SK-N-DZ (cell line): ENCODE measurements at regions not wholly inside any gene's neighbourhood (a gene's known extent, or its start where the extent isn't known, plus 50 kb on each side); places are given as distances from the start of the nearest gene placed in this dataset.

Source experiments
- DNase-seq: peaks from one replicate; pipeline ENCODE4 v3.0.0-alpha.2; 2015; ENCODE audit warnings: low spot score

DNA sequence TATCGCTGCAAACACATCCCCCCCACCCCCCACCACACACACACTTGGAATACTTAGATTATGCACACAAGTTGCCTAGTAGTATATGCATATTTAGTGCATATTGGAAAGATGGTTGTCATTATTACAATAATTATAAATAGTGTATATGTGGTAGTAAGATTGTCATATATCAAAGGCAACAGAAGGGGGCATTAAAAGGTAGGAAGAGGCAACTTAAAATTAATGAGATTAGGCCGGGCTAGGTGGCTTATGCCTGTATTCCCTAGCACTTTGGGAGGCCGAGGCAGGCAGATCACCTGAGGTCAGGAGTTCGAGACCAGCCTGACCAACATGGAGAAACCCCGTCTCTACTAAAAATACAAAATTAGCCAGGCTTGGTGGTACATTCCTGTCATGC, 52.1 kb downstream of the GSC start:
- DNase-seq: no peak

DNA sequence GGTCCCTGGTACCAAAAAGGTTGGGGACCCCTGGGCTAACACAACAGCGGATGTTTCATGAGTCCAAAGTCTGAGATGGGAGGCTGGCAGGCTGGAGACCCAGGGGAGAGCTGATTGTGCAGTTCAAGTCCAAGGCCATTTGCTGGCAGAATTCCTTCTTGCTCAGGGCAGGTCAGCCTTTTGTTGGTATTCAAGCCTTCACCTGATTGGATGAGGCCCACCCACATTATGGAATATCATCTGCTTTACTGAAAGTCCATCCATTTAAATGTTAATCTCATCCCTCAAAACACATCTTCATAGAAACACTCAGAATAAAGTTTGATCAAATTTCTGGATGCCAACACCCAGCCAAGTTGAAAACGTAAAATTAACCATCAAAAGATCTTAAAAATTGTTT, 52.9 kb downstream of the GSC start:
- no peak for DNase-seq

DNA sequence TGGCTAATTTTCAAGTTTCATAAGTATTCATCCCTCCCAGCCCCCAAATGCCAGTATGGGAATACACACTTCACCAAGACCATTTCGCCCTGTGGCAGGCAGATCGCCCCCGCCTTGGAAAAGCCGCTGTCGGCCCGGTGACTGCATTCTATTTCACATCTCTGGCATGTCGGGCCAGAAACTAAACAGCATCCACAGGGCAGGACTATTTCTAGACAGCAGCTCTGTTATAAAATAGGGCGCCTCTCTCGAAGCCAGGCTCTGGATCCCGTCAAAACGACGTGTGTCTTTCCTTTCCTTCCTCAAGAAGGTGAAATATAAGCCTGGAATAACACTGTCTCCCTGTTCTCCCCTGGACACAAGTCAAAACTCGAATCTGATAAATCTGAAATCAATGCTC, 56.8 kb downstream of the GSC start:
- DNase-seq: no peak

DNA sequence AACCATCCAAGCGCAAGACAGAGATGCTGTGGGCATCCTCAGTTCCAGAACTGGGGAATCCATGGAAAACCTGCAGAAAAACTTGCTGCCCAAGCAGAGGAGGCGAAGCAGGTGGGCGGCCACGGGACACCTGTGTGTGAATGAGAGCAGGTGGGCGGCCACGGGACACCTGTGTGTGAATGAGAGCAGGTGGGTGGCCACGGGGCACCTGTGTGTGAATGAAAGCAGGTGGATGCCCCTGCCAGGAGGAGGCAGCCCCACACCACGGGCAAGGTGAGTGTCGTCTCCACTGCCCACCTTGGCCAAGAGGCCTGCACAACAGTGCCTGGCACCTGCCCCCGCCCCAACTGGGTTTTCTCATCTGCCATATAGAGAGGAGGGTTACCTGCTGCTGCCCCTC, 59.2 kb downstream of the GSC start:
- DNase-seq: no peak

DNA sequence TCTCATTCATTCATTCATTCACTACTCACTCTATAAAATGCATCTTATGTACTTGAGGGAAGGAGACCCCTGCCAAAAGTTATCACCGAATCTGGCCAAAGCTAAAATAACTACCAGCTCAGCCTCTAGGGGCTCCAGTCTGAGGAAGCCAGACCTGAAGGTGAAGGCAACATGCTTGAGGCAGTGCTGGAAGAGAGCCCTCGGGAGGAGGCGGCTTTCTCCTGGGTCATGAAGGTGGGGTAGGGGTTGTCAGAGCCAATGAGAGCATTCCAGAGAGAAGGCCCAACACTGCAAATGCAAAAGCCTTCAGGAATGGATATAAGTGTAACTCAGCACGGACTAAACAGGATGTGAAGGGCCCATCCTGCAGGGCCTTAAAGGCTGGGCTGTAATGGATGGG, 62.4 kb downstream of the GSC start:
- DNase-seq: no peak

DNA sequence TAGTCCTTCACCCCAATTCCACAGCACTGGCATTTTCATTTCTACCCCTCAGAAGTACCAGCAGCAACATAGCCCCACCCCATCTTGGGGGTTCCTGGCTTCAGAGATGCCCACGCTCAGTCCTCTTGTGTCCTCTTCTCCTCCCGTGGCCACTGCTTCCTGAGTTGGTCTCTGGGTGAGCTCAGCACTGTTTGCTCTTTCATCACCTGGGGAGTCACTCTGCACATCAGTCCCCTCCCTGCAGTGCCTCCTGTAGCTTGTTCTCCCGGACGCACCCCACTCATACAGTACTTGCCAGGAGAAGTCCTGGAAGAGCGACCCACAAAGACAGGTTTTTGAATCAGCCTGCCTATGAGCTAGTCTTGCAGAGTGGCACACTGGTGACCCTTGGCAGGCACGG, 63.8 kb downstream of the GSC start:
- DNase-seq: no peak

DNA sequence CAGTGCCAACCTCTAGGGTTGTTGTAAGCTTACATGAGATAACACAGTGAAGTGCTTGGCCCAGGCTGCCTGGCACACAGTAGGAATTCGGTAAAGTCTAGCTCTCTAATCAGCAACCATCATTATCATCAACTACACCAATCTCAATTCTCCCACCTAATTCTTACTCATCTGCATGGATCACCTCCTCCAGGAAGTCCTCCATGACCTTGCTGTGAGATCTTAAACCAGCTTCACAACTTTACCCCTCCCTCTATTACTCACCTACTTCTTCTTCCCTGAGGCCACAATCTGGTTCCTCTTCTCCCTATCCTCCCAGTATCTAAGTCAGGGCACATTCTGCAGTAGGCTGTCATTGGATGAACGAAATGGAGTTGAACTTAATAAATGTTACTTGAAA, 67.3 kb downstream of the GSC start:
- DNase-seq: no peak

DNA sequence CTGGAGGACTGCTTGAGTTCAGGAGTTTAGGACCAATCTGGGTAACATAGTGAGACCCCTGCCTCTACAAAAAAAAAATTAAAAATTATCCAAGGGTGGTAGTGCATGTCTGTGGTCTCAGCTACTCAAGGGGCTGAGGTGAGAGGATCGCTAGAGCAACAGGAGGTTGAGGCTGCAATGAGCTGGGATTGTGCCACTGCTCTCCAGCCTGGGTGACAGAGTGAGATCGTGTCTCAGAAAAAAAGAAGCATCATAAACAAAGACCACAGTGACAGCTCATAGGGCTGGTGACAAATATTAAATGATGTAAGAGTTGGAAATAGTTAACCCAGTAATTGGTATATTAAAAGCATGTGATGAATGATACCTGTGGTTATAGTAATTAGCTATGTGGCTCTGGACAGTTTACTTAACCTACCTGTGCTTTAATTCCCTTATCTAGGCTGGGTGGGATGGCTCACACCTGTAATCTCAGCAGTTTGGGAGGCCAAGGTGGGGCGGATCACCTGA, 68.0 kb downstream of the GSC start:
- no peak for DNase-seq

DNA sequence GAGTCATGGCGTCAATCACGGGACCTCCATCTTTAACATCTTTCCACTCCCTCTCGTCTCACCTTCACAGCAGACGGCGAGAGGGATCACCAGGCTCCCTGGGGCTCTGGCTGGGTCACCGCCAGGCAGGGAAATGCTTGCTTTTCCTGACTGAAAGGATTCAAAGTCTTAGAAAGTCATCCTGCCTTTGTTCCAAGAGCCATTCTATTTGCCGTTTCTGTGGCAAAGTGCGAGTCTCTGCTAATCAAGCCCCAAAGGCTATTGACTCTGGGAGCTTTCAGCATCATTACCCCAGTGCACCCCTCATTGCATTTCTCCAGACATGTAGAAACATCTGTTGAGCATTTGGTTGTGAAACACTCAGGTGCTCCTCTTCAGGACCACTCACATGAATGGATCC, 69.6 kb downstream of the GSC start:
- DNase-seq: no peak

DNA sequence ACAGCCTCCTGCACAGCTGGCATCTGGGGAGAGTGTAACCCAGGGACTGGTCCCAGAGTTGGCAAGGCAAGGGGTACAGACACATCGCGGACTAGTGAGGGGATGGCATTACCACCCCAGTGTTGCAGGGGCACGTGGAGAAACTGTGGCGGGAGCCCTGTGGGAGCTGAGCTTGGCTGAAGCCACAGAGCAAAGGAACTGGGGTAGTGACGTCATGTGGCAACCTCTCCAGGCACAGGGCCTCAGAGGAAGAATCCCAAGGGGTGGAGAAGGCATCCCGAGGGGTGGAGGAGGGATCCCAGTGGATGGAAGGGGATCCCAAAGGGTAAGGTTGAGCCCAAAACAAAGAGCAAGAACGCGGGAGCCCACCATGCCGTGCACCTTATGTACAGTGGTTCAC, 70.1 kb downstream of the GSC start:
- no peak for DNase-seq

DNA sequence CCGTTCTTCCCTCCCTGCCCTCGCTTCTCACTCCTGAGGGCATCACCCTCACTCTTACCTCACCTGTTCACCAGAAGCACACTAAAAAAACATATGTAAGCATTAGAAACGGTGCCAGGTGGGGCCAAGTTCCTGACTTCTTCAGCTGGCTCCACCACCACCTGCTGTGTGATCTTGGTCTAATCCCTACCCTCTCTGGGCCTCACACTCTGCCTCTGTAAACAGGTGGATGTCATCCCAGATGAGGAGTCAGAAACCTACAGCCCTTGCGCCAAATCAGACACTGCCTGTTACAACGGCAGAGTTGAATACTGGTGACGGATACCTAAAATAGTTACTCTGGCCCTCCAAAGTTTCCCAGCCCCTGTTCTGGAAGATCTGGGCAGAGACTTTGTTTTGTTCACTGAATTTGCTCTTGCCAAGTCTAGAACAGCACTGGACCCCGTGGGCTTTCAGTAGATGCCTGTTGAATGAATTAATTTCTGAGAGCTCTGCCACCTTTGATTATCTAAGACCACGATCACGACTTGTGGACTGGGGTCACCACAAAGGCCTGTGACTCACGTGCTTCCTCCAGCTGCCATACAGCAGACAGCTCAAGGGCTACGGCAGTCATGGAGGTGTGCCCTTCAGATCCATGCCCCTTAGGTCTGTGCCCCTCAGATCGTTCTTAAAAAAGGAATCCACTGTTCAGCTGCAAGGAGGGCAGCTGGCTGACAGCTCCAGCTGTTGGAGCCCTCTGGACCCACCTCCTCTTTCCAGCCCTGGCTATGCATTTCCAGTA, 71.9 kb downstream of the GSC start:
- no peak for DNase-seq

DNA sequence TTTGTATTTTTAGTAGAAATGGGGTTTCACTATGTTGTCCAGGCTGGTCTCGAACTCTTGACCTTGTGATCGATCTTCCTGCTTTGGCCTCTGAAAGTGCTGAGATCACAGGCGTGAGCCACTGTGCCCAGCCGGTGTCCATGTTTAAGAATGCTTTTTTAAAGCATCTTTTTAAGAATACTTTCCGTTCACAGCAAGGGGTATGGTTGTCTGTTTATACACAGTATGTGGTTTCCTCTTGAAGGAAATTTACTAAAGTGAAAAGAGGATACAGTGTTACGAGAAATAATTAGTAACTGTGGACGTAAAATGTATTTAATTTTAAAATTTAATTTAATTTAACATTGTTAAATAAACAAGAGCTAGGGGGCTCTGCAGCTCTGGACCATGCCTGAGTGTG, 73.4 kb downstream of the GSC start:
- DNase-seq: no peak

DNA sequence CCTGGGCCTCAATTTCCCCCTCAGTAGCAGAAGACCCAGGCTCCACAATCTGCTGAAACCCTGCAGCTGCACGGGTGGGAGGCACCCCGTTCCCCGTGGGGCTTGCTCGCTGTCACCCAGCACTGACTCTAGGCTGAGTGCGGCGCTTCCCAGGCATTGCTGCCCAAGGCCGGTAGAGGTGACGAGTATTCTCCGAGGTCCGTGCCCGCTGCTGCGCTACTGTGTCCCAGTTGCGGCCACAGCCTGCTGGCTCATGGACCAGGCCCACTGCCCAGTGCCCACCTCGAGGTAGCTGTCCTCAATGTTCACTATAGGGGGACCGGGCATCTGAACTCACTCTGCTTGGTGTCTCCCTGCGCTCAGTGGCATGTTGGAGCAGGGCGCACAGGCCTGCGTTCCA, 74.7 kb downstream of the GSC start:
- DNase-seq: no peak

DNA sequence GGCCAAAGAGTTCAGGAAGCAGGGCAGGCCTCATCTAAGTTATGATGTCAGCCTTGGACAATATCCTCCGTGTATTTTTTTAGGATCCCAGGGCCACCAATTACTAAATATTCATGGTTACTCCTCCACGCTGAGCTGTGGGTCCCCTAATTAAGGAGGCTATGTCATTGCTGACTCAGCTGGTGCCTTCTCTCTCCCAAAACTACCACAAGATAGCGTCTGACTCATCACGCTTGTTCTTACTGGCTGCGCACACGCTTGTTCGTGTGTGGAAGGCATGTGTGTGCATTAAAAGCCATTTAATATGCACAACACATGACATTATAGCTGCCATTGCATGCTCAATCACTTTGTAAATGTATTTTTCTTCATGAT, 78.3 kb downstream of the GSC start:
- no peak for DNase-seq

DNA sequence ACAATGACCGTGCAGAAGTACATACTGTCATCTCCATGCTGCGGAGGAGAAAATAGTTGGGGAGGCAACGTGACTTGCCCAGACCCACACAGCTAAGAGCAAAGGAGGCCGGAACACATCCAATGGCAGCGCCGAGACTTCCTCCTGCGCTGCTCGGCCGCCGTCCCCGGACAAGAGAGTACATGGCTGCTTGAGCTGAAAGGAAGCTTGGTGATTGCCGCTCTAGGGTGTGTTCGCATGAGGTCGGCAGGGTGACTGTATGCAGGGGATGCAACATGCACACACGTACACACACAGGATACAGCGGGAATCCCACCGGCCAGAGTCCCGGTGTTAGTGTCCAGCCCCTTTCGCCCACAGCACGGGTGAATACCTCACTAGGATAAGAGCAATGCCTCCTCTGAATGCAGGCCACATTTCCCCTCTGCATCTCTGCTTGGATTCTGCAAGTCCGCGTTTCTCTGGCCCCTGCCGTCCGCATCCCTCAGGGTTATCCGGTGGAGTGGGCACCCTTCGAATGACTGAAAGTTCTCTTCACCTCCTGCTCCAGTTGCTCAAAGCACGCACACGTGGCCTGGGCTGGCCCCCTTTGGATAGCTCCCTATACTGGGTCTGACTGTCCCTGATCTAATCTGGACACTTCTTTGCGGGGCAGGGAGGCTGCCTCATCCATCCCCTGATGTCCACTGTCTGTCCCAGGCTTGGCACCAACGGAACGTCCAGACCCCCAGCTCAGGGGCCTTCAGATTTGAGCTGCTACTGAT, 78.8 kb downstream of the GSC start:
- no peak for DNase-seq

DNA sequence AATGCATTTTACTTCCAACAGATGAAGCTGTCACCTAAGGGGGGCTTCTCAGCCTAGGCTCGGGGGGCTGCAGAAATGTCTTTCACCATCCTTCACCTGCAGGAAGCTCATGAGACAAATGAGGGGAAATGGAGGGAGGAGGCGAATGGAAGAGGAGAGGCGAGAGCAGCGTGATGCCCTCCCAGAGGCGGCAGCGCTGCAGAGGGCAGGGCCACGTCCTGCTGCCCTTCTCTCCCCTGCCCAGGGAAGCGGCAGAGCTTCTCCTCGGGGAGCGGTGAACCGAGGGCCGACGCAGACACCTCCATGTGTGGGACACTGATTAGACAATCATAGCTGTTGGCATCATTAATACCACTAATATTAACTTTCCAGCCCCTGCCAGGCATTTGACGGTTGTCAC, 78.3 kb downstream of the SERPINA3 start:
- DNase-seq: no peak

DNA sequence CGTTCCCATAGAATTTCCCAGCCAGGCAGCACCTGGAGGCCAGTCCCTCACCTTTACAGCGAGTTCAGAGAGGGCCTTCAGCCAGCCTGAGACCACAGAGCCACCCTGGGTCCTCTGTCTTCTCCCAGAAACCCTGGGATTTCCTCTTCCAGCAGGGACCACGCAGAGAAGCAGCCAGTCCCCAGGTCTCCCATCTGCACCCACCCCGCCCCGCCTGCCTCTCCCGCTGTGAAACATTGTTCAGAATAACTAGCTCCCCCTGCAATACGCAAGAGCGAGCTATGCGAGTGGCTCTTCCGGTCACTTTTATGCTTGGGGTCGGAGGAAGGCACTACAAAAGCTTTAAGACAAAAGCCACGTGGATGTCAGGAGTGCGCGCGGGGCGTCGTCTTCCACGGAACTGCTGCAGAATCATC, 77.8 kb downstream of the SERPINA3 start:
- DNase-seq: no peak

DNA sequence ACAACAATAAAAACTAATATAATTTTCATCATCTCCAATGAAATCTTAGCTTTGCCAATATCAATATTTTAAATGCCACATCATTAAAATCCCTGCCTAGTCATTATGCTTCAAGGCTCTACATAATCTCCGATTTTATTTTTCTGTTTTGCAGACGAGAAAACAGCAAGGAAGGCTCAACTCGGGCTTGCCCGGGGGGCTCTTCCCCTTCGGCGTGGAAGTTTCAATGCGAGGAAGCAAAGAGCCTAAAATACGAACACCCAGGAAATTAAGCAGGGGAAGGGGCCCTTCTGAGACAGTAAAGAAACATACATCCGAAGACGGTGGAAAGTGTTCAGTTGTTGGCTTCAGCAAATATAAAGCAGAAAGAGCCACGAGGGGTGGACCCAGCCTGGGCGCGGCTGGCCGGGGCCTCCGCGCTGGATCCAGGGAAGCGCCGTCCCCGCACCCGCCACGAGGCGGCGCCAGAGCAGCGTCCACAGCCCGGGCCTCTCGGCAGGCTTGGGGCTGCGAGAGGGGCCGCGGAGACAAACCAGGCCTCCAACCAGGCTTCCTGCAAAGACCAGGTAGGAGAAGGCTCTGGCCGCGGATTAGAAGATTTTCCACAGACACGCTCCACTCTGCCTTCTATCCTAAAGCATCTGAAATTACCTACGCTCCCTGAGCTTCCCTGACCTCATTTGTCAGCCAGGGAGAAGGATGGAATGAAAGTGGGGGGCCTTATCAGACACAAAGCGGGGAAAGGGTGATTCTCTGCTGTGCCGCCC, 77.2 kb downstream of the SERPINA3 start:
- DNase-seq: peak; percentile 40

DNA sequence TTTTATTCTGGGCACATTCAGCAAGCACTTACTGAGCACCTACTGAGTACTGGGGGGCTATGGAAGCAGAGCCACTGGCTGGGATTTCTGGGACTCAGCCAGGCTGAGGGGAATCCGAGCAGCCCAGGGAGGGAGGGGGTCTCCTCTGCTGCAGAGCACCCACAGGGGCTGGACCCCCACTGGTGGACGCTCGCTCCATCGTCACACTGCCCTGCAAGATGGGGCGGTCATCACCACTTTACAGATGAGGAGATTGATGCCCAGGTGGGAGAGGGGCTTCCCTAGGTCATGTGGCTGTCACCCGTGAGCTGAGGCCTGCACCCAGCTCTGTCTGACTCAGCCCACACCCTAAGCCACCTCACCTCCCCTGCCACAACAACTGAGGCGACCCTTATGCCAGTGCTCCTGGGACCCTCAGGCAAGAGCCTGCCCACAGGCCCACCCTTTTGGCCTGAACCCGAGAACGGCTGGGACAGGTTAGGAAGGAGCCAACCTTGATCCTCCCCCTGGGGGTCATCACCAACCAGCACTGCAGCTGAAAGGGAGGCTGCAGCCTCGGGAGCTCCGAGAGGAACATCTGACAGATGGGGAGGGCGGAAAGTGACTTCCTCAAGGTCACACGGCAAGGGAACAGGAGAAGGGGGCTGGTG, 74.4 kb downstream of the SERPINA3 start:
- DNase-seq: no peak

DNA sequence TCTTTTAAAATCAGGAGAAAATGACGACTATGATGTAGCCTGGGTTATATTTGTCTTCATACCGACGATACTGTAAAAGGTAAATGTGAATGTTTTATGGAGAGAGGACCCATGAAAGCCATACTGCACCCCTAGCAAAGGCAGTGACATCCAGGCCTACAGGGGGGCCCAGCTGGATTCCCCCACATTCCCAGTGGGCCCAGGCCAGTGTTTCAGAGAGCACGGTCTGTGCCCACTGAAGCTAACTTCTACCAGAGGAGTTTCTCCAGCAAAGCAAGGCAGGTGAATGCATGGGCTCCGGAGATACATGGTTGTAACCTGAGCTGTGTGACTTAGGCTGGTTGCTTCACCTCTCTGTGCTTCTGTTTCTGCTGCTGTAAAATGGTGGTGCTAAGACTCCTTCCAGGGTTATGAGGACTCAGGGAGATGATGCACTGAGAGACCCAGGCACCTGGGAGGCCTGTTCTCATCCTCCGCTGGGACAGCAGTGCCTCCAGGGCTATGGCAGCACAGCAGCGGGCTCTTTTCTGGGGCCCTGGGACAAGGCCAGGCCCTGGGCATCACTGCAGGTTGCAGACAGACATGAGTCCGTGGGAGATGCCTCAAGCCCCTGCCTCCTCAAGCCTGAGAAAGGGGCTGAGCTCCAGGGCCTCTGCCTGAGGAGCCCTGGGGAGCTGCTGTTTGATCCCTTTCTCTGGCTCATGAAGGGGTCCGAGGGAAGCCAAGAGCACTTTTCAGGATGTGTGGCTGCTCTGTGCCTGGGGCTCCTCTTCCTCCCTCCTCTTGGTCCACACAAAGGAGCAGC, 73.7 kb downstream of the SERPINA3 start:
- DNase-seq: no peak

DNA sequence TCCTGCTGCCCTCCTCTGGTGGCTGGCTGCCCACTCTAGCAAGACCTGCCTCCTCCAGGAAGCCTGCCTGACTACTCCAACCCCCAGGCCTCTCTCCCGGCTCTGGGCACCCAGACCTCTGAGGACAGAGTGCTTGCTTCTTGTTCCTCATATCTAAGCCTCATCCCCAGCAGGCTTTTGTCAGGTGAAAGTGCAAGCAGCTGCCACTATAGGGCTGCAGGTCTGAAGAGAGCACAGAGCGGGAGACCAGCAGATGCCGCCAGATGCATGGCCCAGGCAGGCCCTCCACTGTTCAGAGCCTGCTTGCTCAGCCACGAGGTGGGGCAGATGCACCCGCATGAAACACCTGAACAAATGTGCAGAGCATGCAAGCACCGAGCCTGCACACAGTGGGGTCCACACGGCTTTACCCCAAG, 73.0 kb downstream of the SERPINA3 start:
- DNase-seq: no peak
